ENCODE measurements at regions not wholly inside any gene's neighbourhood (a gene's known extent, or its start where the extent isn't known, plus 50 kb on each side); places are given as distances from the start of the nearest gene placed in this dataset.

- H2AK5ac ChIP-seq (ENCODE audit: low read depth, low read length) = no peak overlapping the region
- WGBS, 2 experiments (ENCODE audit: extremely low coverage in 1 of 2, insufficient coverage in 1 of 2, insufficient read length in 1 of 2, insufficient replicate concordance in 2 of 2, low coverage in 1 of 2, low lambda C conversion rate in 2 of 2, missing lambda C conversion rate in 1 of 2) = 100% methylated on average over 1 of the region's 1 CpG; no CpG with 5 or more reads in 1 of the 2 experiments
- no peak overlapping the region for H3K56ac ChIP-seq (replicated peaks; ENCODE audit: insufficient read length, low read depth, low read length)
- no peaks in the 10 kb centered on the region for H3K23me2 ChIP-seq (ENCODE audit: low read depth, low read length)
- no peak overlapping the region for H4K91ac ChIP-seq (replicated peaks; ENCODE audit: insufficient read length, low read length)
- H3K36me3 ChIP-seq (ENCODE audit: control insufficient read depth in 2 of 4, insufficient read depth in 4 of 4, low read length in 3 of 4) = no peaks in the 10 kb centered on the region
- DNase-seq (ENCODE audit: low read depth in 1 of 2, low spot score in 2 of 2) (no peak), FAIRE-seq (no peak)
- H3K4me3 ChIP-seq (ENCODE audit: extremely low read depth in 1 of 4, insufficient read depth in 2 of 4, low read depth in 3 of 4, low read length in 4 of 4) = no peak overlapping the region
- H3K9me3 ChIP-seq (ENCODE audit: insufficient read depth in 2 of 2, low read depth in 1 of 2, low read length in 1 of 2) = peaks cover 3 to 4% of the 10 kb centered on the region in 2 experiments; a peak in 2 of 4 replicates
- no peaks in the 10 kb centered on the region for H3K79me2 ChIP-seq (ENCODE audit: control insufficient read depth in 1 of 2, insufficient read depth in 2 of 2, low read length in 2 of 2)
- no peak overlapping the region for H2BK15ac ChIP-seq (ENCODE audit: low read length)
- H2BK5ac ChIP-seq (ENCODE audit: low read depth, low read length) = no peak overlapping the region
- H3K27me3 ChIP-seq (replicated peaks in 1 of 4; ENCODE audit: control insufficient read depth in 3 of 4, extremely low read depth in 1 of 4, insufficient read depth in 3 of 4, low read length in 3 of 4) = no peaks in the 10 kb centered on the region
- H3K4me2 ChIP-seq (ENCODE audit: insufficient read depth in 1 of 2, low read depth in 2 of 2, low read length in 2 of 2) = no peak overlapping the region
- POLR2A ChIA-PET (ENCODE audit: partially characterized antibody) = no interaction called here
- H3K23ac ChIP-seq (ENCODE audit: insufficient read length) = no peak overlapping the region
- H2BK120ac ChIP-seq (replicated peaks; ENCODE audit: low read depth, low read length) = no peak overlapping the region
- no peaks in the 10 kb centered on the region for H3K4me1 ChIP-seq (replicated peaks in 1 of 4; ENCODE audit: control insufficient read depth in 3 of 4, insufficient read depth in 4 of 4, low read length in 3 of 4)
- no peak overlapping the region for H2BK12ac ChIP-seq (ENCODE audit: low read depth, low read length)
- CTCF ChIA-PET (ENCODE audit: partially characterized antibody) = interaction anchor here (1.1 kb wide), 1 partner anchor 32 kb away, joined by 5 read pairs; no protein-coding TSS in a partner anchor
- no peak overlapping the region for H3K27ac ChIP-seq (ENCODE audit: low read depth, low read length)
- H3K14ac ChIP-seq (ENCODE audit: insufficient read length) = no peak overlapping the region
- no peak overlapping the region for H3K4ac ChIP-seq (replicated peaks; ENCODE audit: insufficient read length, low read depth, low read length)
- H3K18ac ChIP-seq (ENCODE audit: extremely low read depth, low read length) = no peak overlapping the region
- H2BK20ac ChIP-seq (ENCODE audit: low read length) = no peak overlapping the region
- H3K9ac ChIP-seq (replicated peaks in 1 of 4; ENCODE audit: extremely low read depth in 1 of 4, low read depth in 3 of 4, low read length in 3 of 4) = no peak overlapping the region
- no peak for TF ChIP-seq SAP30 (IDR thresholded peaks at IDR 0.05; ENCODE audit: insufficient read depth, insufficient replicate concordance, low read length)
- no peak for TF ChIP-seq RNF2 (IDR thresholded peaks at IDR 0.05; ENCODE audit: borderline replicate concordance, low read depth, low read length, missing control alignments, poor library complexity, severe bottlenecking)
- no peak for TF ChIP-seq ASH2L (IDR thresholded peaks at IDR 0.05; ENCODE audit: low read length)
- TF ChIP-seq PHF8 (conservative IDR thresholded peaks at IDR 0.05; ENCODE audit: low read depth, low read length) = no peak
- TF ChIP-seq BACH1 (IDR thresholded peaks at IDR 0.05; ENCODE audit: low read length) = no peak
- no peak for TF ChIP-seq JUND (IDR thresholded peaks at IDR 0.05; ENCODE audit: low read length)
- TF ChIP-seq FOSL1 (IDR thresholded peaks at IDR 0.05; ENCODE audit: insufficient read depth, low read depth, low read length) = no peak
- TF ChIP-seq SP2 (IDR thresholded peaks at IDR 0.05; ENCODE audit: low read length) = no peak
- no peak for TF ChIP-seq KDM4A (IDR thresholded peaks at IDR 0.05; ENCODE audit: low read depth, low read length, severe bottlenecking)
- TF ChIP-seq USF2 (IDR thresholded peaks at IDR 0.05; ENCODE audit: low read length) = no peak
- TF ChIP-seq TAF1 (IDR thresholded peaks at IDR 0.05; ENCODE audit: low read depth, low read length) = no peak
- H4K8ac ChIP-seq (ENCODE audit: extremely low read depth, insufficient read depth, low read length) = no peak overlapping the region
- H2AFZ ChIP-seq (ENCODE audit: low read length) = no peak overlapping the region
- H4K20me1 ChIP-seq (replicated peaks in 1 of 2; ENCODE audit: control insufficient read depth in 1 of 2, insufficient read depth in 2 of 2, low read length in 2 of 2) = no peaks in the 10 kb centered on the region
- H3K79me1 ChIP-seq (ENCODE audit: low read depth, low read length) = no peaks in the 10 kb centered on the region
- no peak overlapping the region for H4K5ac ChIP-seq (ENCODE audit: insufficient read length, low read depth, low read length)
Observed at GRCh38 chr2:168314236-168314635, 66.8 kb upstream of the STK39 start.
